Hematopoietic multipotent progenitor cell treated with erythropoietin and hydrocortisone succinate and interleukin-3 and kit ligand, for 8 days (in vitro differentiated cells): ENCODE measurements at regions not wholly inside any gene's neighbourhood (a gene's known extent, or its start where the extent isn't known, plus 50 kb on each side); places are given as distances from the start of the nearest gene placed in this dataset.
A peak's percentile ranks its signal among the peaks of the same experiment; 100 is the strongest.

Experiments
- DNase-seq: peaks from one replicate; pipeline ENCODE4 v3.0.0-alpha.2; 2015

DNA sequence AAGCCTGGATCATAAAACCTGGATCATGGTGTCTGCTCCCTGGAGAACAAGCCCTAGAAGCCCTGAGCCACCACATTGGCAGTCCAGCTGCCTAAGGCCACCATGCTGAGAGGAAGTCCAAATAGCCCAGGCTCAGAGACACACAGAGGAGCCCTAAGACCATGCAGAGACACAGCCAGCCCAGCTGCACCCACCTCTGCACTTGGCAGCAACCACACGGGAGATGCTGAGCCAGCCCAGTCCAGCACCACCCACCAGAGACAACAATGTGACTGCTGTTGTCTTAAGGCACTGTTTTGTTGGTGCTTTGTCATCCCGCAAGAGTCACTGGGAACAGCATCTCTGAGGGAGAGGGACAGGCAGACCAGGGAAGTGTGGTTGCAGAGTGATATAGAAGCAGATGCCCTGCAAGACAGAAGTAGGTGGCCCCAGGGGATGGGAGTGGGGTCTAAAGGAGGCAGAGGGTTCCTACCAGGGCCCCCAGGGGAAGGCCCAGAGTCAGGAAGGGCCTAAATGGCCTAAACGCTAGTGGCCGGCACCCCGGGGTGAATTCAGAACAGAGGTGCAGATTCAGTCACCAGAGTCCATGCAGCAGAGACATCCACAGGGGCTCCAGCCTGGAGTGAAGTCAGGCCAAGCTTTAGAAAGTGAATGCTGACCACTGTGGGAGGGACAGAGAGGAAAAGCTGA, 105.4 kb upstream of the PRR20G start:
- no peak for DNase-seq

GRCh38 chr3:127392156-127392490, 104.3 kb upstream of the PRR20G start:
- DNase-seq: no peak

DNA sequence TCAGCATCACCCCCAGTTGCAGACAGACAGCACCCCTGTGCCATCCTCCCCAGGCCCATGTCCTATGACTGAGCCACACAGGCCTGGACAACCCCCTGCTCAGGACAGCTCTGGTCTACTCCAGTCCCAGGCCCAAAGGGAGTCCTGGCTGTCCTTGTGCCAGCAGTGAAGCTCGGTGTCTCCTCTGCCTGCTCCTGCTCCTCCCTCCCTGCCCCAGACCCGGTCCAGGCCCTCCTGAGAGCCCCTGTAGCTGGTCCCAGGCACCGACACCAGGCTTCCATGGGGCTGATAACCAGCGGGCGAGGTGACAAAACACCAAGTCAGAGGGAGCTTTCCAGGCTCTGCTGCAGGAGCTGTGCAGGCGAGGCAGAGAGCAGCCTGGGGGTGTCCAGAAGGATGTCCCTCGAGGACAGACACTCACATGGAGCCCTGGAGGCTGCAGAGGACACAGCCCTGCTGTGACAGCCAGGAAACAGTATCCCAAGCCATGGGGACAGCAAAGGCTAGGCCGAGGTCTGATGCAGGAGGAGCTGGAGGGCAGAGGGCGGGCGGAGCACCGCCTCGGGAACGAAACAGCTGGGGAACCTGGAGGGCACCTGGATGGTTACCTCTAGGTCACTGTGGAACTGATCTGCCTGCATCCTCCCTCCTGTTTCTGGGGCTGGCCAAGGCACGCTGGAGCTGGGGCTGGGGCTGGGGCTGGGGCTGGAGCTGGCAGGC, 103.8 kb upstream of the PRR20G start:
- DNase-seq: no peak

DNA sequence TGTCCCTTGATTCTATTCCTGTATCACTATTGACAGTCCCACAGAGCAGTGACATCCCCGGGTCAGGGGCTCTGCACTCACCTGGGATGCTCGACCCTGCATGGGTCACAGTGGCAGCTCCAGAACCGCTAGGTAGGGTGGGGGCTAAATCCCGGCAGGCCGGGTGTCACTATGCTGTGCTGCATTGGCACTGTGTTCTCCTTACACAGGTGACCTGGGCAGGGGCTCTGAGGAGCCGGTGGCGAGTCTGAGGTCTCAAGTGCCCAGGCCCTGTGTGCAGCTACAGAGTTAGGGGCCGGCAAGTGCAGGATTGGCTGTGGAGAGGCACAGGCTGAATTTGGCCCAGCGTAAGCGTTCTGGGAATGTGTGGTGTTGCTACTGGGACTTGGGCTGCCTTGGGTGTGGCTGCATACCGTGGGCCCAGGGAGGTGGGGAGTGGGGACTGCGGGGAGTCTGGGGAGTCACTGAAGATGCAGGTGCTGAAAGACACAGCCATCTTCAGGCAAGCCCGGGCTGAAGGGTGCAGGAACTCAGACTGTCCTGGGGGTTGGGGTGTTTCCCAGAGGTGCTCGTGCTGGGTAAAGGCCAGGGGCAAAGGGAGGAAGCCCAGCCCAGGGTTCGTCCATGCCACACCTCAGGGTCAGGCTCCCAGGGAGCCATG, 102.6 kb upstream of the PRR20G start:
- DNase-seq: no peak

DNA sequence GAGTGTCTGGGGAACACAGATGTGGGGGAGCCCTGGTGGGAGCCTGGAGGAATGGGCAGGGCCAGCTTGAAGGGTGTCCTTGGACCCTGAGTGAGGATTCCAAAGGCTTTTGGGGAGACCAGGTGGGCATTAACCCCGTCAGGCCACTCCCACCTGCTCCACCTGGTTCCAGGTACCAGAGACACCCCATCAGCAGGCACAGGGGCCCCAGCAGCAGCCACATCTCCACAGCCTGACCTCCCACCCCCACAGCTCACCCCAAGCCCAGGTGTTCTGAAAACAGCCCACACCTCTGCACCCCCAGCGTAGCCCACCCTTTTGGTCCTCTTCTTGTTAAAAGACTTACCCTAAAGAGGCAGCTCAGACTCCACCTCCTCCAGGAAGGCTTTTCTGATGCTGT, 102.1 kb upstream of the PRR20G start:
- no peak for DNase-seq

GRCh38 chr3:127389420-127389819, 101.6 kb upstream of the PRR20G start:
- DNase-seq: no peak

- no peak for DNase-seq
These were observed 100.6 kb upstream of the PRR20G start for GRCh38 chr3:127388427-127388826.

DNA sequence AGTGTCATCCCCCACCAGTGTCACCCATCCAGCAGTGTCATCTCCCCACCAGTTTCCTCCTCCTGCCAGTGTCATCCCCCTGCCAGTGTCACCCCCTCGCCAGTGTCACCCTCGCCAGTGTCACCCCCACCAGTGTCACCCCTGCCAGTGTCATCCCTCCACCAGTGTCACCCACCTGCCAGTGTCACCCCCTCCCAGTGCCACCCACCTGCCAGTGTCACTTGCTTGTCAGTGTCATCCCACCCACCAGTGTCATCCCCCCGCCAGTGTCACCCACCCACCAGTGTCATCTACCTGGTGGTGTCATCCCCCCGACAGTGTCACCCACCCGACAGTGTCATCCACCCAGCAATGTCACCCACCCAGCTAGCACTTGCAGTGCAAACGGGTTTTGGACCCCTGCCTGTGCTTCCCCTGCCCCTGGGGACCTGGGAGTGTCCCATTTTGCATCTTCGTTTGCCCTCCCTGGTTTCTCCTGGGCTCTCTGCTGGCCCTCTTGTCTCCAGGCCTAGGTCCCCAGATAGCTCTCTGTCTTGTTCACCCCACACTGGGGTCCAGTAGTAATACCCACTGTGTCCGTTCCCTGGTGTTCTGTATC, 99.8 kb upstream of the PRR20G start:
- DNase-seq: no peak

- DNase-seq: no peak
These were observed 99.3 kb upstream of the PRR20G start for GRCh38 chr3:127387119-127387518.

DNA sequence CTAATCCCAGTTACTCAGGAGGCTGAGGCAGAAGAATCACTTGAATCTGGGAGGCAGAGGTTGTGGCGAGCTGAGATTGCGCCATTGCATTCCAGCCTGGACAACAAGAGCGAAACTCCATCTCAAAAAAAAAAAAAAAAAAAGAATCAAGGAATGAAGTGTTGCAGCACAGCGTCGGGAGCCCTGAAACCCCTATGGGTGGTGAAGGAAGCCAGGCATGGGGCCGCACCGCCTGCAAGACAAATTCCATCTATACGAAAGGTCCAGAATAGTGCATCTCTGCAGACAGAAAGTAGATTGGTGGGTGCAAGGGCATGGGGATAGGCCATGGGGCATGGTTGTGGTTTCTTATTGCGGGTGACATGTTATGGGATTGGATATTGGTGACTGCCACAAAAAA, 98.6 kb upstream of the PRR20G start:
- DNase-seq: no peak

GRCh38 chr3:127385540-127385870, 97.7 kb upstream of the PRR20G start:
- DNase-seq: no peak

DNA sequence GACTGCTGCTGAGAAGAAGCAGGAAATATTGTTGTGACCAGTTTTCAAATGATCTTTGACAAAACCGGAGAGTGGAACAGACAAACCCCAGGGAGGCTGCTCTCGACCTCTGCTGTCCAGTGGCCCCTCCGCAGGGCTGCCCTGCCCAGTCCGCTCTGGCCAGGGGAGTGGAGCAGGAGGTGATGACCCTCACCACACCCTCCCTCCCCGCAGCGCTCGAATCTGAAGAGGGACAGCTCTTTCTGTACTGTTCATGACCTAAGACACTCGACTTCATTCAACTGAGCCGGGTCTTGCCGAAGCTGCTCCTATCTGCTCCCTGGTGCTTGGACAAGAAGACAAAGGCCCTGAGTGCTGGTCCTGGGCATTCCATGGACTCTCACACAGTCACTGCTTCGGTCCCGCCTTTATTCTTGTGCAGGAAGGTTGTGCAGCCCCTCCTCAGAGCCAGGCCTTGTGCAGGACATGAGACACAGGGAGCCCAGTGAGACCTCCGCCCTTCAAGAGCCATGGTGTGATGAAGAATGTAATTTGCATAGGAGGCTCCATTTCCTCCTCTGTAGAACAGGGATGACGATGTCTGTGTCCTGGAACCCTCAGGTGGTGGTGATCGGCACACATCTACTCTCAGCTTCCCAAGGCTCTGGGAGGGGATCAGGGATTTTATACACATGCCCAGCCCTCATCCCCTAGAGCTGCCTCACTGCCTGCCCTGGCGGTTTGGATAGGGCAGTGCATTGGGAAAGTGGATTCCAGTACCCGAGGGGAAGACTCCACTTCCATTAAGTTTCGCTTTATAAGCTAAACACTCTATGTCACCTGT, 97.1 kb upstream of the PRR20G start:
- no peak for DNase-seq

DNA sequence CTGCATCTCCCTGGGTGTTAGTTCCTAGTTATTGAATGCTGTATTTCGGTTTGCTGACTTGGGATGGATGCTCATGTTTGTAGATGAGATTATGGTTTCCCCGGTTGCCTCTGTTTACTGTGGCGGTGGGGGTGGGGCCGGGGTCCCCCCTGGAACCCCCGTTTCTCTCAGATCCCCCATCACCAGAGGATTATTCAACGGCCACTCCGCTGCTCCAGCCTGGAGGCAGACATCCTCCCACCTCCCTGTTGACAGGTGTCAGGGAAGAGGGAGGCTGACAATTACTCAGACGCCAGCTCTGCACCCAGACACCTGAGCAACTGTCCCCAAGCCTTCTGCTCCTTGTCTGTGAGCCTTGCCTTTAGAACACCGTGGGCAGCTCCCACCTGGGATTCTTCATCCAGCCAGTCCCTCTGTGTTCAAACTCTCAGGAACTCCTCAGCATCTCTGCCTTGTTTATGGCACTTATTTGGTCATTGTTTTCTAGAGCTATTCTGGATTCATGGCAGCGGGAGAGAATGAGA, 95.9 kb upstream of the PRR20G start:
- no peak for DNase-seq

GRCh38 chr3:127377801-127378655, 90.2 kb upstream of the PRR20G start:
- DNase-seq: no peak

DNA sequence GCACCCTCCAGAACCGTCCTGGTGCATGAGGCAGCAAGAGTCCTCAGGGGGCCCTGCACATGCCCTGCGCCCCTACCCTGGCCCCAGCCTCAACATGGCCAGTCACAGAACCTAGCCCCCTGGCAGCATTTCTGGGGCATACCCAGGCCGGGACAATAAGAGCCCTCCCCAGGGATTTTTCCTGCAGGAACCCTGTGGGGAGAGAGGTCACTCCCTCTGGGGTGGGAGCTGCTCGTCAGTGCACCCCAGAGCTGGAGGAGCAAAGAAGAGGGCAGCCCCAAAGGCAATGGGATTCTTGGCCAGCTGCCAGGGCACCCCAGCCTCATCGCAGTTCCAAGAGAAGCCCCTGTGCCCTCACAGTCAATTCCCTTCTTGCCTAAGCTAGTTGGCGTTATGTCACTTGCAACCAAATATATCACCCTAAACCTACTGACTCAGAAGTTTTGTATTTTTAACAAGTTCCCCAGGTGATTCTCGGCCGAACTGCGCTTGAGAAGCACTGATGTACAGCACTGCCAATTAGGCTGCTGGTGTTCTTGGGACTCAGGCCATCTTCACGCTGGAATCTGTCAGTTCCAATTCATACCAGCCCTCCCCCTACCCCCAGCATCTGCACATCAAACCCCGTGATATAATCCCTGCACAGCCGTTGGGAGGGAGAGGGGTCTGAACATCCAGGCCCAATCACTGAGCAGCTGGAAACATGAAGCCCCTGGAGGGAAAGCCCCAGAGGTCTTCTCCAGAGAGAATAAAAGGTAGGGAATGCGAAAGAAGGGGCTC, 87.5 kb upstream of the PRR20G start:
- DNase-seq: no peak

- peak; percentile 29 for DNase-seq
These were observed 86.5 kb upstream of the PRR20G start for GRCh38 chr3:127374086-127375010.

DNA sequence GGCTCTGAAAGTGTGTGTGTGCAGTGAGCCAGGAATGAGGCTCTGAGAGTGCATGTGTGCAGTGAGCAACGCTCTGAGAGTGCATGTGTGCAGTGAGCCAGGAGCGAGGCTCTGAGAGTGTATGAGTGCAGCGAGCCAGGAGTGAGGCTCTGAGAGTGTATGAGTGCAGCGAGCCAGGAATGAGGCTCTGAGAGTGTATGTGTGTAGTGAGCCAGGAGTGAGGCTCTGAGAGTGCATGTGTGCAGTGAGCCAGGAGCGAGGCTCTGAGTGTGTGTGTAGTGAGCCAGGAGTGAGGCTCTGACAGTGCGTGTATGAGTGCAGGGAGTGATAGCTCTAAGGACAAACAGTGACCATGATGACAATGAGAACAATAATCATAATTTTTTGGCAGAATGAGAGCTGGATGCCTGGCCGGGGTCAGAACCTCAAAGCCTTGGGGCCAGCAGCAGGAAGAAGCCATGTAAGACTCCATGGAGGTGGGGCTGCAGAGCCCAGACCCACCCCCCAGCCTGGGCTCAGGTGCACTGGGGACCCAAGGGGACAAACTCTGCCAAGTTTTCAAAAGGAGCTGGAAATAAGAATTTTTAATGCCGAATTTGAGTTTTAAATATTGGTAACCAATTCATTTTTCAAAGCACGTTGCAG, 85.7 kb upstream of the PRR20G start:
- DNase-seq: no peak

GRCh38 chr3:127371846-127372245, 84.0 kb upstream of the PRR20G start:
- no peak for DNase-seq

- no peak for DNase-seq
These were observed 83.5 kb upstream of the PRR20G start for GRCh38 chr3:127371334-127371733.
